Lung microvascular endothelial cell (primary cell): ENCODE measurements at regions not wholly inside any gene's neighbourhood (a gene's known extent, or its start where the extent isn't known, plus 50 kb on each side); places are given as distances from the start of the nearest gene placed in this dataset.

Source experiments
- DNase-seq, 2 donors: peaks; one replicate each; pipeline versions ENCODE4 v3.0.0 to v3.0.0-alpha.2; 2010; ENCODE audit warnings: low read depth in 2 of 2

GRCh38 chr3:124659175-124659574, 71.1 kb upstream of the UMPS start:
- no peak for DNase-seq

GRCh38 chr3:124660599-124660998, 69.7 kb upstream of the UMPS start:
- no peak for DNase-seq

- no peak for DNase-seq
These were observed 66.6 kb upstream of the UMPS start for GRCh38 chr3:124663690-124664089.

GRCh38 chr3:124664804-124665203, 65.4 kb upstream of the UMPS start:
- DNase-seq = no peak

- DNase-seq = no peak
These were observed 64.2 kb upstream of the UMPS start for GRCh38 chr3:124666067-124666466.

- peak in 1 of 2 donors; percentile 14 for DNase-seq
These were observed 60.8 kb upstream of the UMPS start for GRCh38 chr3:124669470-124669869.

- DNase-seq = peak; percentile 33 to 45
These were observed 59.1 kb upstream of the UMPS start for GRCh38 chr3:124671106-124671505.

GRCh38 chr3:124674336-124674735, 55.9 kb upstream of the UMPS start:
- no peak for DNase-seq

- DNase-seq = no peak
These were observed 54.0 kb upstream of the UMPS start for GRCh38 chr3:124676236-124676635.

- no peak for DNase-seq
These were observed 51.1 kb upstream of the UMPS start for GRCh38 chr3:124679048-124679638.
